HG02678 (cell line): ENCODE measurements at regions not wholly inside any gene's neighbourhood (a gene's known extent, or its start where the extent isn't known, plus 50 kb on each side); places are given as distances from the start of the nearest gene placed in this dataset.
"Not testable (repeated sequence)": the region's sequence is repeated elsewhere in the genome, so short reads cannot be mapped to it uniquely, and the experiment has no call there.

Experiments
- ATAC-seq: cut with Tn5 transposase; IDR thresholded peaks from one replicate; pipeline ENCODE4 v1.9.1; 2021; ENCODE audit warnings: mild to moderate bottlenecking, moderate library complexity; ENCODE audit not compliant: unreplicated experiment

DNA sequence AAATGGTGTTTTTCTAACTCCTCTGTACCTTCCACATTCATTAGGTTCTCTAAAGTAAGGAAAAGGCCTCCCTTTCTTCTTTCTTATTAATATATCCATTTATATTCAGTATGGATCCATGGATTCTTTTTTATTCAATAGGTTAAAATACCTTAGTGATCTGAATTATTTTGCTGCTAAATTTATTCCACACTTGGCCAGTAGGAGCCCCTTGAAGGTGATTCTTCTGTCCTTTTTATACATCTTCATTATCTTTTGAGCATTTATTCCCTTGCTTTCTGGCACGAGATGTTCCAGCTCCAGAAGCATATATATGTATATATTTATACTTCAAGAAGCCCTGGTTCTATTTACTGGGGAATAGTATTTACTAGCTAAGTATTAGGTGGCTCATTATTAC lies 311.8 kb upstream of the SGCD start:
- ATAC-seq = no peak

DNA sequence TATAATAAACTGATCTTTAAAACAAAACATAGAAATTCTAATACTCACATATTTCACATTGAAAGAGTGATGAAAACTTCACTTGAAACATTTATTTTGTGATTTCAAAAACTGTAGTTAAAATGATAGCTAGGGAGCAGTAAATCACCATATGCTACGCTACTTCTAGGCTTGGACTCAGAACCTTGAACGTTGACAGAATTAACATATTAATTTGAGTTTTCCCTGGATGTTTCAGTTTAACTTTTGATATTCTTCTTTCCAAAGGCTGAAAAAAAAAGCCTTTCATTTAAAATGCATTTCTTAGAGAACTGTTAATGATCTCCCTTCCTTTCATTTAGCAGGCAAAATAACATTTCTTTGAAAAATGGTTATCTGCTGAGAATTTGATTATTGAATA lies 307.8 kb upstream of the SGCD start:
- ATAC-seq = no peak

DNA sequence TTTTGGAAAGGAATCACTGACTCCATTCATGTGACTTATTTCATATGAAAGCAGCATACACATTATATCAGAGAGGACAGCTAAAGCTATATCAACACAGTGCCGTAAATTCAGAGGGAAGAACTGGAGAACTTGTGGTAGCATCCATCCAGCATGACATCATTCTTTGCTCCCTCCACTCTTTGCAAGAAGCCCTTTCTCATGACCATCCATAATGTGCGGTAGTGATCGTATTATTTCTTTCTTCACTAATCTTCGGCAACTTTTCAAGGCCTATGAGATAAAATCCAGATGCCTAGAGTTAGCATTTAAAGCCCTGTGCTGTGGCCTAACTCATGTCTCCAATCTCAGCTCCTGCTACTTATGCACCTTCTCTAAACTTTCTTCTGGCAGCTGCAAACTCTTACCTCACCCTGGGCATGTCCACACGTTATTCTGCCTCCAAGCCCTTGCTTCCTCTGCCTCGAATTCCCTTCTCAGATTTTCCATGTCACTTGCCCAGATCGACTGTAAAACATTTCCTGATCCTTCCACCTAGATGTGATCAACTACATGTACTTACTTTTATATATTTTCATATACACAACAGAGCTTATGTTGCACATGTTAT lies 307.3 kb upstream of the SGCD start:
- ATAC-seq = no peak

DNA sequence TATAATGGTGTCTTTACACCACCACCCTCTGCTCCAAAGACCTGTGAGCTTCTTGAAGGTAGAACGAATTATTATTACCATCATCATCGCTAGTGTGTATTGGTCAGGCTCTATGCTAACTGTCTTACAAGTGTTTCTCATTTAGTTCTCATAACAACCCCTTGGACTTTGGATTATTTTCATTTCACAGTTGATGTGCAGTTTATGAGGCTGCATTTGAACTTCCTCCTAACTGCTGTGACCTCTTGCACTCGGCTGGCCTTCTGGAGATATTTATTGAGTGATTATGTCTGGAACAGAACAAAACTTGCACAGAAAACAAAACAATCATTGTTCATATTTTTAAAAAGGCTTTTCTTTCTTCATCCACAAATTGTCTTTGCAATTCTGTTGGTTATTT lies 306.3 kb upstream of the SGCD start:
- no peak for ATAC-seq

DNA sequence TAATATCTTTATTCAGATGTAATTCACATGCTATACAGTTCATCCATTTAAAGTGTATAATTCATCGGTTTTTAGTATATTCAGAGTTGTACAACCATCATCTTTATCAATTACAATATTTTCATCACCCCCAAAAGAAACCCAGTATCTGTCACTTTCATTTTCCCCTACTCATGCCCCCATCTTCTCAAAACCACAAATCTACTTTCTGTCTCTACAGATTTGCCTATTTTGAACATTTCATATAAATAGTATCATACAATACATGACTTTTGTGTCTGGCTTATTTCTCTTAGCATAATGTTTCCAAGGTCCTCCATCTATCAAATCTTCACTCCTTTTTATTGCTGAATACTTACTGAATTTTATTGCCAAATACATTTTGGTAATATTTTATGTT lies 305.1 kb upstream of the SGCD start:
- ATAC-seq = no peak

DNA sequence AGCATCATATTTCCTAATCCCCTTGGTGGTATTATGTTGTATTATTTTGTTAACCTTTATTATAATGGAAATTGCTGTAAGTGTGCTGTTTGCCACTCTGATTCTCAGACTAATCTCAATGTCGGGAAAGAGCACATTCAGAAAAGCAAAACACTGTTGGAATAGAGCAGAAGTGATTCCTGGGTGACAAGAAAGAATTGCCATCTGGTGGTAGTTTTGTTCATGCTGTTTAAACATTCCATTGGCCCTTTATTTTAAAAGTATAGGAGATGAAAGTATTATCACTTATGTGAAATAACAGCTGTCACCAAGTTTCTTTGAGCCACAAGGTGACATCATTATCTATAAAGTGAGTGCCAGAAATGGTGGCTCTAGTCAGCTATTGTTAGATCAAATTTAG lies 301.3 kb upstream of the SGCD start:
- no peak for ATAC-seq

DNA sequence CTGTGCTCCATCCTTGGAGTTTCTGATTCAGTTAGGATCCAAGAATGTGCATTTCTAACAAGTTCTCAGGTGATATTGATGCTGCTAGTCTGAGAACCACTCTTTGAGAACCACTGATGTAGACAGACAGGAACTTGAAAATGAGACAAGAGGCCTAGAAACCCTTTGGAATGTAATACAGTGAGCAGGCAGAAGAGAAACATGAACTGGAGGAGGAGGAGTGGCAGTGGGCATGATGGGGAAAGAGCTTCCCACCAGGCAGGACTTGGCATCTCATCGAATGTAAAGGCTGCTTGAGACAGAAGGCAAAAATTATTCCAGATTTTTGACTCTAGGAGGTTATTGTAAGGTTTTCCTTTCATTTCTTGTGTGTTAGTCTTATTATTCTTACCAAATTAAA lies 295.8 kb upstream of the SGCD start:
- ATAC-seq = no peak

DNA sequence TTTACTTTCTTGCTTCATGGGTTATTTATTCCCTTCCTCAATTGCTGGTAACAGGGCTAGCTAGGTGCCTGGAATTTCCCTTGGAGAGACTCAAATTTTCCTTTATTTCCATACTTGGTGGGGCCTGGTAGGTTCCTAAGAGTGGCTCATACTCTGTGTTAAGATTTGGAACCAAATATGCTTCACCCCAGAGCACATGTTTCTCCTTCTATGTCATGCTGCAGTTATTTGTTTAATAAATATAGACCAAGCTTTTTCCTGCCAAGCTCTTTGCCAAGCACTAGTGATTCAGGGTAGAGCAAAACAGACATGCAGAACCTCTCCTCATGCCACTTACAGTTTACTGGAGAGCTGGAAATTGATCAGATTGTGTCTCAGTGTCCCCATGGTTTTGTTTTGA lies 290.3 kb upstream of the SGCD start:
- ATAC-seq = no peak

DNA sequence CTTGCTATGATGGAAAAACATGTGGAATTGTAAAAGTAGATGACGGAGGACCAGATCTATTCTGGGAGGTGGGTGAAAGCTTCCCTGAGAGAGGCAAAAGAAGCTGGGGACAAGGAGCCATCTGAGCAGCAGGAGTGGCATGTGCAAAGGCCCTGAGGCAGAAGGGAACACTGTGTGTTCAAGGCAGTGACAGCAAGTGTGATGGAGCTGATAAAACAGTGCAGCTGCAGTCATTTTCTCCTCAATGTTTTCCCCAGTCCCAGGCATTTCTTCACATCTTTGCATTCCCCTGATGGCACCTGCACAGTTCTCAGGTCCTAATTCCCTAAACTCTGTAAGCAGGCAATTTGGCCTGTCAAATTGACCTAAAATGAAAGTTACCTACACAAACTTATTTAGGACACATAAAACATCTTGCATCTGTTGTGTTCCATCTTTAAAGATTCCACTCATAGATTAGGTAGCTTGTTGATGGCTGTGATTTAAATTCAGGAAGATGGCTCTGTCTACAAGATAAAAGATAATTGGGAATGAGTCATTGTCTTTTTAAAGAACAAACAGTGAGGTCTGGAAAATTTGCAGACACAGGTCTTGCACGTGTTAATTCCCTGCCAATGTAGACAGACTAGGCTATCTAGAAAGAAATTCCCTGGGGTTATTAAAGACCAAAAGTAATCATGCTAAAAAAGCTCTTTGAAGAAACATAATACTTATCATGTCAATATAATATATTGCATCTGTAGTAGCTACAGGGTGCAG lies 289.6 kb upstream of the SGCD start:
- ATAC-seq = no peak

DNA sequence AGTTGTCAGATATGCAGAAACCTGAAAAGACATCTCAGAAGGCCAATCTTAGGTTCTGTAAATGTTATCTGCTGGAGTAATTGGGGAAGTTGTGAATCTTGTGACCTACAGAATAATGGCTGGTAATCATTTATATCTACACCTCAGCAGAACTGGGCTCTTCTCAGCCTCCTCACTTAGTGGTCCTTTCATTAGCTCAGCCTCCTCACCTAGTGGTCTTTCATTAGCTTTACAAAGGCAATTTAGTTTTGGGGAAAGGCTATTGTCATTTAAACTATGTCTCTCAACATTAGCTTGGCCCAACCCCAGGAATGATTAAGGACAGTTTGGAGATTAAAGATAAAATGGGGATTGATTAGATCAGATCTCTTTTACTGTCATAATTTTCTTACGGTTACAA lies 284.2 kb upstream of the SGCD start:
- no peak for ATAC-seq

DNA sequence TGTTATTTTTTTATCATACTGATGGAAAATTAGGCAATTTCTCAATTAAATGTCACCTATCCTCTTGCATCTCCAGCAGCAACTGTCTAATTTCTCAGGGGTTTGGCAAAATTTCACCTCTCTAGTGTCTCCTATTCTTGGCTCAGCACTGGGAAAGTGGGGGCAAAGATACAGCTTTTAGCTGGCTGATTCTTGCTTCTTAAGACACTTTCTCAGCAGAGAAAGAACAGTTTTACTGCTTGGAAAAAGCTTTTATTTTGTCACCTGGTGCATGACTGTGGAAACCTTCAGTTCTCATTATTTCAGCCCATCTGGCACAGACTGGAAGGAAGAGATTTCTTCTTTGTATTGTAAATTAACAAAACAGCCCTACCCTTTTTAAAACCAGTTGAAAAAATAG lies 283.6 kb upstream of the SGCD start:
- ATAC-seq = no peak

DNA sequence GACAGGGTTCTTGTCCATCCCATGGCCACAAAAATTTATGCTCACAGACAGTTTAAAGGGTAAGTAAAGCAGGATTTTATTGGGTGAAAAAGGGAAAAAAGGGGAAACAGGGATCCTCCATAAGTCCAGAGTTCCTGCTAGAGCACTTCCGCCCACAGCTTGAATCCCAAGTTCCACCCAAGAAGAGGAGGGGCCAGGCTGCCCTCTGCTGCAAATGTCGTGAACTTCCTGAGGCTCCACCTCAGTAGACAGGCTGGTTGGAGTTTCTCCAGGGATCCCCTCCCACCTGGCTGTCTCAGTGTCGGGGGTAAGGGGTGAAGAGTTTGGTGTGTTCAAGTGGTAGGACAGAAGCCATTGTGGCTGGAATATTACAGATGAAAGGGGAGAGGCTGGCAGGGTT lies 275.0 kb upstream of the SGCD start:
- no peak for ATAC-seq

DNA sequence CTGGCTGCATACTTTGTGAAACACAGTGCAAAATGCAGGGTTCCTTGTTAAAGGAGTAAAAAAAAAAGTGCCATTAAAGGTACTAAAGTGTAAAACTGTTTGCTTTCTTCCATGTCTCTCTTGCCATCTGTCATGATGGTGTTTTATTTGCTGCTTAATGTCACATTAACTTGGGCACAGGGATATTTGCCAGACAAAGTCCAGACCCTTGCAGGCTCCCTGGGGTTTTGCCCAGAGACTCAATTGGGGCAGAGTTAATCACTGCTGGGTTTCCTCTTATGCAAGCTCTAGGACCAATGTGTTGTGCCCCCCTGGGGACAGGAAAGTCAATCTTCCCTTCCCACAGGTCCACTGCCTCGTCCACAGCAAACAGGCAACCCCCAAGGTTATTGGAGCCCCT lies 274.3 kb upstream of the SGCD start:
- no peak for ATAC-seq

DNA sequence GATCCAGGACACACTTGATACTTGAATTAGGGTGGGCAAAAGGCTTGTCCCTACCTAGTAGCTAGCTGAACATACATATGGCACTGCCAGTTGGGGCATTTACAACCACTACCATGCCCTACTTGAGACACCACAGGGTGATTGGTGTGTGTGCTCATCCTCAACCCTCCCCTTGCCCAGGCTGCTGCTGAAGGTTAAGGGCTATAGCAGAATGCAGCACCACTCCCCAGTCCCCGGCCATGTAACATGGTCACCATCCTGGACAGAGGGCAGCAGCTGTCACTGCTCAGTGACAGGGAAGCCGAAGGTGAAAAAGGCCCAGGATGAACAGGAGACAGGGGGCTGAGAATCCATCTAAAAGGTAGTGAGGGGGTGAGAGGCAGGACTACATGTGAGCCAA lies 273.9 kb upstream of the SGCD start:
- no peak for ATAC-seq

DNA sequence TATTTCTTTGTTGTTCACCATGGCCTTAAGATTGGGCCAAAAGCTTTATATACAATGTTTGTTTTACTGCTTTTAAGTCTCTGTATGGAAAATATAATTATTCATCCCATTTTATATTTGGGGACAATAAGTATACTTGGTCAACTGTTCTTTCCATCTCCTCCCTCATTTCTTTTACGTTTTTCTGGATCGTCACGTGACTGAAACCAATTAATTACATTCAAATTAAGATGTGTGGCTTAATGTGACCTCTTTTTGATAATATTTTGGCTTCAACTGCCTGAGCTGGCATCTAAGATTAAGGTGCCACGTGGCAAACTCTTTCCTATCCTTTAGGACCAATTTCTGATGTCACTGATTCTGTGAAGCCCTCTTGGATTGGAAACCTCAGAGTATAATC lies 250.1 kb upstream of the SGCD start:
- ATAC-seq = no peak

DNA sequence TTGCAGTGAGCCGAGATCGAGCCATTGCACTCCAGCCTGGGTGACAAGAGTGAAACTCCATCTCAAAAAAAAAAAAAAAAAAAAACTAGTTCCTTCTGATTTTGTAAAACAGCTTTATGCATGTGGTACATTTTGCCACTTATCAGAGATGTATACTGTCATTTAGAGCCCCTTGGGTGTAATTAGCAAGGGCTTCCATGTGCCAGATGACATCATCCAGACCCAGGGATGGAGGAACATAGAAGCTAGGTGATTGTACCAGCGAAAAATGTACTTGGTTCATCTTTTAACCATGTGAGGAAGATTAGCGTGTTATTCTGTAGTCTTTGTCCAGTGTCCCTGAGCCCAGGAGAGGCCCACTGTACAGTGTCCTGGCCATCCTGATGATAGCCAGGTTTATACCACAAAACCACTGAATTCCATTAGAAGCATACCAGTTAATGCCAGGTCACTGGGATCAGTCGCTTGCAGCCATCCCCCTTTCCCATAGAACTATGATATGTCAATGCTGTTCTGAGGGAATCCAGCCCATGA lies 239.3 kb upstream of the SGCD start:
- no peak for ATAC-seq

DNA sequence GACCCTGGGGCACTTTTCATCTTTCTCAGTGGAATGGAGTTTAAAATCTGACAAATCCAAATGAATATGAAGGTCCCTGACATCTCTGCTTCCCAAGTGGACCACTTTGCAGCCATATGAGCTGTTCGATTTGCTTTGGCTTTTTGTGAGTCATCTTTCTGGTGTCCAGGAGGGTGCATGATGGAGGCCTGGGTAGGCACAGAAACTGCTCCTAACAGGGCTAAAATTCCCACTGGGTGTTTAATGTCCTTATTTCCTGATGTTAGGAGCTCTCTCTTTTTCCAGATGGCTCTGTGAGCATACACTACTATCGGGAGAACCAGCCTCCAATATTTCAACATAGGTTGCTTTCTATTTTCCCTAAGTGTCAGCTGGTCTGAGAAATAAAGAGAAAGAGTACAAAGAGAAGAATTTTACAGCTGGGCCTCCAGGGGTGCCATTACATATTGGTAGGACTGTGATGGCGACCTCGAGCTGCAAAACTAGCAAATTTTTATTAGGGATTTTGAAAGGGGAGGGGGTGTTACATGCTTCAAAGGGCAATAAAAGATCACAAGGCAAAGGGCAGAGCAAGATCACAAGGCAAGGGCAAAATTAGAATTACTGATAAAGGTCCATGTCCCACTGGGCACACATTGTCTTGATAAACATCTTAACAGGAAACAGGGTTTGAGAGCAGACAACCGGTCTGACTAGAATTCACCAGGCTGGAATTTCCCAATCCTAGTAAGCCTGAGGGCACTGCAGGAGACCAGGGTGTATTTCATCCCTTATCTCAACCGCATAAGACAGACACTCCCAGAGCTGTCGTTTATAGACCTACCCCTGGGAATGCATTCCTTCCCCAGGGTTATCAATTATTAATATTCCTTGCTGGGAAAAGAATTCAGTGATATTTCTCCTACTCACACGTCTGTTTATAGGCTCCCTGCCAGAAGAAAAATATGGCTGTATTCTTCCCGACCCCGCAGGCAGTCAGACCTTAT lies 236.7 kb upstream of the SGCD start:
- ATAC-seq = not testable (repeated sequence)

DNA sequence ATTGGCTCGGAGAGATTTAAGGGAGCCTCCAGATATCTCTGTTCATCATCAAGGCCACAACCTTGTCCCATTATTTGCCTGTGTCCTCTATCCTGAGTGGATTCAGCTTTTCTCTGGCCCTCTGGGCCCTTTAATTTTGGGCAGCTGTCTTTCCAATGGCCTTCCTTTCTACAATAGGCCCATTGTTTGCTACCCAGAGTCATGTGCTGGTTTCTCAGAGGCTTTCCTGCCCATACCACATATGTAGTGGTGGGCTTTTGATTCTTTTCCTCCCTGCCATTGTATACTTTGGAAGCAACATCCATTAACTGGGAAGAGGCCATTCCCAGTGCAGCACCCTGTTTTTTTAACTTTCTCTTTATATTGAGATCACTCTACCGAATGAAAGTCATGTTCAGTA lies 233.9 kb upstream of the SGCD start:
- no peak for ATAC-seq

DNA sequence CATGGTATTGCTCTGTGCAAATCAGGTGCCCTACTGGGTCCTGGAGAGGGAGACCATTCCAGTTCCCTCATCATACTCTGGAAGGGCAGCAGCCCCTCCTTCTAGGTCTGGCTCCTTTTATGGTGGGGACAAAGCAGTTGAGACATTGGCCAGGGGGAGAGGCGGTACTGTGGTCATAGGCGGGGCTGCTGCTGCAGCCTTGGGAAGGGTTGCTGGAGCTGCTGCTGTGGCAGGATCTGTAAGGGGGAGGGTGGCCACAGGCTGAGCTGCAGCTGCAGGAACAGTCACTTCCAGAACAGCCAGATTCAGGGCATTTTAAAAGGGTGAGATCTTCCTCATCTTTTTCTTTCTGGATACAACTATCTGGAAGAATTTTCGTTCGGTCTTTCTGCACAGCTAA lies 233.0 kb upstream of the SGCD start:
- ATAC-seq = no peak

DNA sequence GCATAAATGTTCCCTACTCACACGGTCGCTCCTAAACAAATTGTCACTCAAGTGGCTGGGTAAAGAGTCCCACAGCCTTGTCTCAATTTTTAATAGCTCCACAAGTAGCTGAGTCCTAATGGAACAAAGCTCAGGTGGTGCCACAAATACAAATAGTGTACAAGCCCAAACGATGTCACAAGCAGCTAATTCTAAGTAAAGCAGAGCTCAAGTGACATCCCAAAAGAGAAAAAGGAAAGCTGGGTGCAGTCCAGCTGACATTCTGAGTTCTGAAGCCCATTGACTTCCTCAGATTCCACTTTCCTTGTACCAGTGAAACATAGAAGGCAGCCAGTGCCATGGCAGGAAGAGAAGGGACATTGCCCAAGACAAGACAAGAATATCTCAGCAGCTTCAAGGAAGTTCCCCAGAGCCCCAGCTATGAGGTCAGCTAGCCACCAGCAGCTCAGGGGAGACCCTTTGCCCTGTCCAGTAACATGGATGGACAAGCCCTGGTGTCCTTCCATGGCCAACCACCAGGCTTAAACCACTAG lies 231.2 kb upstream of the SGCD start:
- ATAC-seq = no peak

DNA sequence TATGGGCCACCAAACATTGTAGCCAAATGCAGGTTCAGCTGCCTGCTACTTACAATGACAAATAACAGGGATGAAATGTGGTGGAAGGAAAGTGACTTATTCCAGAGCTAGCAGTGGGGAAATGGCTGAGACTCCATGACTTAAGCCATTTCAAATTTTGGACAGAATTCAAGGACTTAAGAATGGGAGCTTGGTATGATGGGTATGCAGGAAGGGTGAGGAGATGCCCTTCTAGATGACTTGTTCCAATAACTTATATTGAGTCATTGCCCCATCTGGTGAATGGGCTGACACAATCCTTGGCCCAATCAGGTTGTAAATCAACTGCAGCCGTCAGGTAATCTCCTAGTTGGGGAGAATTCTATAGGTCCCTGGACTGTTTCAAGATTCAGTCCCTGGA lies 230.7 kb upstream of the SGCD start:
- ATAC-seq = no peak
